DND-41 (cell line): ENCODE measurements at regions not wholly inside any gene's neighbourhood (a gene's known extent, or its start where the extent isn't known, plus 50 kb on each side); places are given as distances from the start of the nearest gene placed in this dataset.

ENCODE experiments used
- ATAC-seq: fragments of 200-7000 bp; cut with Tn5 transposase; 3 replicates; pipeline ENCODE4 v1.9.1; 2021; ENCODE audit warnings: low read depth; ENCODE audit not compliant: insufficient read depth
- DNase-seq: peaks from one replicate; pipeline ENCODE4 v3.0.0-alpha.2; 2020
- H2AFZ ChIP-seq: 2 replicates; pipeline ENCODE4 v1.6.0; 2012; ENCODE audit warnings: low read depth, low read length
- H3K27ac ChIP-seq: 2 replicates; pipeline ENCODE4 v1.5.1; 2012; ENCODE audit warnings: low read length, inconsistent platforms
- H3K27me3 ChIP-seq: fragments of 200-600 bp; sonication (generic); 2 replicates; pipeline ENCODE4 v1.6.0; 2012; ENCODE audit warnings: low read length, mild to moderate bottlenecking, inconsistent platforms; ENCODE audit not compliant: insufficient read depth, poor library complexity
- H3K36me3 ChIP-seq: 2 replicates; pipeline ENCODE4 v1.5.1; 2012; ENCODE audit warnings: low read length, inconsistent platforms; ENCODE audit not compliant: insufficient read depth
- H3K4me1 ChIP-seq: 2 replicates; pipeline ENCODE4 v1.5.1; 2012; ENCODE audit warnings: mild to moderate bottlenecking, low read length; ENCODE audit not compliant: insufficient read depth
- H3K4me2 ChIP-seq: 2 replicates; pipeline ENCODE4 v1.6.0; 2012; ENCODE audit warnings: mild to moderate bottlenecking, moderate library complexity, low read length, inconsistent platforms; ENCODE audit not compliant: insufficient read depth
- H3K4me3 ChIP-seq, 2 experiments: fragments of 200-600 bp in 1 of 2; shearing (Covaris generic) in 1 of 2; 2 replicates each; pipeline ENCODE4 v1.5.1; 2012 to 2016; ENCODE audit warnings: inconsistent platforms in 2 of 2, low read length in 2 of 2, mild to moderate bottlenecking in 2 of 2, low read depth in 1 of 2, moderate library complexity in 1 of 2
- H3K79me2 ChIP-seq: 2 replicates; pipeline ENCODE4 v1.6.0; 2012; ENCODE audit warnings: low read length, inconsistent platforms; ENCODE audit not compliant: insufficient read depth
- H3K9ac ChIP-seq: 2 replicates; pipeline ENCODE4 v1.6.0; 2012; ENCODE audit warnings: low read depth, mild to moderate bottlenecking, inconsistent platforms, low read length, moderate library complexity
- H3K9me3 ChIP-seq: 2 replicates; pipeline ENCODE4 v1.5.1; 2012; ENCODE audit warnings: low read length, moderate library complexity, mild to moderate bottlenecking, inconsistent platforms; ENCODE audit not compliant: insufficient read depth, severe bottlenecking
- H4K20me1 ChIP-seq: 2 replicates; pipeline ENCODE4 v1.6.0; 2012; ENCODE audit warnings: low read length; ENCODE audit not compliant: insufficient read depth
- CTCF ChIP-seq: IDR thresholded peaks from 2 replicates; pipeline ENCODE4 v1.5.1; 2012; ENCODE audit warnings: borderline replicate concordance, low read length, moderate library complexity, mild to moderate bottlenecking; ENCODE audit not compliant: poor library complexity, severe bottlenecking; ENCODE audit errors: extremely low read depth
- EZH2 ChIP-seq: IDR thresholded peaks from 3 replicates; pipeline ENCODE4 v1.6.1; 2012; ENCODE audit warnings: borderline replicate concordance, low read depth, mild to moderate bottlenecking, moderate library complexity, low read length, inconsistent platforms; ENCODE audit not compliant: severe bottlenecking

GRCh38 chr18:40058811-40059570 lies 1896.0 kb upstream of the PIK3C3 start:
- H3K27me3 ChIP-seq: no peaks in the 10 kb centered on the region
- no peaks in the 10 kb centered on the region for H3K9me3 ChIP-seq
- no peak for DNase-seq

GRCh38 chr18:40056079-40056692 lies 1898.8 kb upstream of the PIK3C3 start:
- Histone ChIP-seq H3K9me3 (no peaks in the 10 kb centered on the region), H4K20me1 (no peaks in the 10 kb centered on the region), H3K9ac (no peak overlapping the region), H2AFZ (no peak overlapping the region), H3K36me3 (no peaks in the 10 kb centered on the region), H3K27ac (no peak overlapping the region), H3K27me3 (no peaks in the 10 kb centered on the region), H3K4me1 (no peaks in the 10 kb centered on the region), H3K79me2 (no peaks in the 10 kb centered on the region), H3K4me2 (no peak overlapping the region), H3K4me3 (no peak overlapping the region)
- DNase-seq (no peak), ATAC-seq (no peak)
- TF ChIP-seq CTCF (no peak), EZH2 (no peak)

More at GRCh38 chr18:40058811-40059570, 1896.0 kb upstream of the PIK3C3 start:
- no peaks in the 10 kb centered on the region for H3K79me2 ChIP-seq
- no peak for ATAC-seq
- no peak overlapping the region for H3K4me3 ChIP-seq
- H4K20me1 ChIP-seq: no peaks in the 10 kb centered on the region
- H3K27ac ChIP-seq: no peak overlapping the region
- H3K9ac ChIP-seq: no peak overlapping the region
- no peak for TF ChIP-seq CTCF
- no peak for TF ChIP-seq EZH2
- no peak overlapping the region for H3K4me2 ChIP-seq
- H3K36me3 ChIP-seq: no peaks in the 10 kb centered on the region
- no peaks in the 10 kb centered on the region for H3K4me1 ChIP-seq
- no peak overlapping the region for H2AFZ ChIP-seq

GRCh38 chr18:40055262-40055661 lies 1899.8 kb upstream of the PIK3C3 start:
- DNase-seq (no peak), ATAC-seq (no peak)
- H3K4me1 ChIP-seq: no peaks in the 10 kb centered on the region
- no peaks in the 10 kb centered on the region for H4K20me1 ChIP-seq
- H3K79me2 ChIP-seq: no peaks in the 10 kb centered on the region
- H3K4me2 ChIP-seq: no peak overlapping the region
- no peak overlapping the region for H3K27ac ChIP-seq
- no peaks in the 10 kb centered on the region for H3K9me3 ChIP-seq
- no peak overlapping the region for H2AFZ ChIP-seq
- H3K4me3 ChIP-seq: no peak overlapping the region
- H3K27me3 ChIP-seq: no peaks in the 10 kb centered on the region
- TF ChIP-seq CTCF (no peak), EZH2 (no peak)
- no peak overlapping the region for H3K9ac ChIP-seq
- no peaks in the 10 kb centered on the region for H3K36me3 ChIP-seq
